HEK293 (cell line): ENCODE measurements at regions not wholly inside any gene's neighbourhood (a gene's known extent, or its start where the extent isn't known, plus 50 kb on each side); places are given as distances from the start of the nearest gene placed in this dataset.

Experiments
- ZNF223 ChIP-seq: fragments of 450-650 bp; formaldehyde crosslinking; IDR thresholded peaks from 2 replicates; pipeline ENCODE4 v1.5.1; 2016; ENCODE audit warnings: missing biosample characterization, missing genetic modification characterization
- ZNF596 ChIP-seq: fragments of 450-650 bp; IDR thresholded peaks from 2 replicates; pipeline ENCODE4 v1.5.0; 2018; ENCODE audit warnings: missing biosample characterization, mild to moderate bottlenecking, missing genetic modification characterization, moderate library complexity
- ZNF785 ChIP-seq: fragments of 450-650 bp; formaldehyde crosslinking; IDR thresholded peaks from 2 replicates; pipeline ENCODE4 v1.5.1; 2016; ENCODE audit warnings: missing biosample characterization, missing genetic modification characterization
- TF ChIP-seq, protein P1 (sequence below): fragments of 450-650 bp; IDR thresholded peaks from 2 replicates; pipeline ENCODE4 v1.5.1; 2018; ENCODE audit warnings: missing biosample characterization, mild to moderate bottlenecking, missing genetic modification characterization
- TF ChIP-seq, protein P2 (sequence below): fragments of 450-650 bp; formaldehyde crosslinking; IDR thresholded peaks from 2 replicates; pipeline ENCODE4 v1.5.1; 2016; ENCODE audit warnings: missing biosample characterization, missing genetic modification characterization

DNA sequence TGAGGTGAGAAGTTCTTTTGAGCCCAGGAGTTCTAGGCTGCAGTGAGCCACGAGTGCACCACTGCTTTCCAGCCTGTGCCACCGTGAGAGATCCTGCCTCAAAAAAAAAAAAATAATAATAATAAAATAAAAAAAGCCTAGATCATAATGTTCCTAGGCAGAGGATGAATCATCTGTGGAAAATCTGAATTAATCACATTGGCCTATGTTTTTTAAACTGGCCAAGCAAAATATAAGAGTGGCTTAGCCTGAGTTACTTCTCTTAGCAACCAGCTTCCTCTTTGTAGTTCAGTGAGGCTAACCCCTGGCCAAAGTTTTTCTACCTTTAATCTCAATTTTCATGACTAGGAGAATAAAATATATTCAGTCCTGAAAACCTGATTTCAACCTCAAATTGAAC lies 614.6 kb downstream of the PPP4R3C start:
- TF ChIP-seq ZNF596 (tag by site-specific recombination): no peak
- no peak for TF ChIP-seq ZNF785 (tag by site-specific recombination)
- TF ChIP-seq, protein P1, sequence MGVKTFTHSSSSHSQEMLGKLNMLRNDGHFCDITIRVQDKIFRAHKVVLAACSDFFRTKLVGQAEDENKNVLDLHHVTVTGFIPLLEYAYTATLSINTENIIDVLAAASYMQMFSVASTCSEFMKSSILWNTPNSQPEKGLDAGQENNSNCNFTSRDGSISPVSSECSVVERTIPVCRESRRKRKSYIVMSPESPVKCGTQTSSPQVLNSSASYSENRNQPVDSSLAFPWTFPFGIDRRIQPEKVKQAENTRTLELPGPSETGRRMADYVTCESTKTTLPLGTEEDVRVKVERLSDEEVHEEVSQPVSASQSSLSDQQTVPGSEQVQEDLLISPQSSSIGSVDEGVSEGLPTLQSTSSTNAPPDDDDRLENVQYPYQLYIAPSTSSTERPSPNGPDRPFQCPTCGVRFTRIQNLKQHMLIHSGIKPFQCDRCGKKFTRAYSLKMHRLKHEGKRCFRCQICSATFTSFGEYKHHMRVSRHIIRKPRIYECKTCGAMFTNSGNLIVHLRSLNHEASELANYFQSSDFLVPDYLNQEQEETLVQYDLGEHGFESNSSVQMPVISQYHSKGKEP (tag by site-specific recombination): no peak
- TF ChIP-seq, protein P2, sequence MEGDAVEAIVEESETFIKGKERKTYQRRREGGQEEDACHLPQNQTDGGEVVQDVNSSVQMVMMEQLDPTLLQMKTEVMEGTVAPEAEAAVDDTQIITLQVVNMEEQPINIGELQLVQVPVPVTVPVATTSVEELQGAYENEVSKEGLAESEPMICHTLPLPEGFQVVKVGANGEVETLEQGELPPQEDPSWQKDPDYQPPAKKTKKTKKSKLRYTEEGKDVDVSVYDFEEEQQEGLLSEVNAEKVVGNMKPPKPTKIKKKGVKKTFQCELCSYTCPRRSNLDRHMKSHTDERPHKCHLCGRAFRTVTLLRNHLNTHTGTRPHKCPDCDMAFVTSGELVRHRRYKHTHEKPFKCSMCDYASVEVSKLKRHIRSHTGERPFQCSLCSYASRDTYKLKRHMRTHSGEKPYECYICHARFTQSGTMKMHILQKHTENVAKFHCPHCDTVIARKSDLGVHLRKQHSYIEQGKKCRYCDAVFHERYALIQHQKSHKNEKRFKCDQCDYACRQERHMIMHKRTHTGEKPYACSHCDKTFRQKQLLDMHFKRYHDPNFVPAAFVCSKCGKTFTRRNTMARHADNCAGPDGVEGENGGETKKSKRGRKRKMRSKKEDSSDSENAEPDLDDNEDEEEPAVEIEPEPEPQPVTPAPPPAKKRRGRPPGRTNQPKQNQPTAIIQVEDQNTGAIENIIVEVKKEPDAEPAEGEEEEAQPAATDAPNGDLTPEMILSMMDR (tag by site-specific recombination): no peak
- TF ChIP-seq ZNF223 (tag by site-specific recombination): no peak
